ENCODE measurements at regions not wholly inside any gene's neighbourhood (a gene's known extent, or its start where the extent isn't known, plus 50 kb on each side); places are given as distances from the start of the nearest gene placed in this dataset.

GRCh38 chr10:6660460-6660859, 80.4 kb upstream of the PRKCQ start:
- no peak for TF ChIP-seq CTCF (IDR thresholded peaks at IDR 0.05)
- TF ChIP-seq ZFX (IDR thresholded peaks at IDR 0.05; ENCODE audit: borderline replicate concordance) = no peak
